ENCODE measurements at regions not wholly inside any gene's neighbourhood (a gene's known extent, or its start where the extent isn't known, plus 50 kb on each side); places are given as distances from the start of the nearest gene placed in this dataset.
"Not testable (repeated sequence)": the region's sequence is repeated elsewhere in the genome, so short reads cannot be mapped to it uniquely, and the experiment has no call there.

DNA sequence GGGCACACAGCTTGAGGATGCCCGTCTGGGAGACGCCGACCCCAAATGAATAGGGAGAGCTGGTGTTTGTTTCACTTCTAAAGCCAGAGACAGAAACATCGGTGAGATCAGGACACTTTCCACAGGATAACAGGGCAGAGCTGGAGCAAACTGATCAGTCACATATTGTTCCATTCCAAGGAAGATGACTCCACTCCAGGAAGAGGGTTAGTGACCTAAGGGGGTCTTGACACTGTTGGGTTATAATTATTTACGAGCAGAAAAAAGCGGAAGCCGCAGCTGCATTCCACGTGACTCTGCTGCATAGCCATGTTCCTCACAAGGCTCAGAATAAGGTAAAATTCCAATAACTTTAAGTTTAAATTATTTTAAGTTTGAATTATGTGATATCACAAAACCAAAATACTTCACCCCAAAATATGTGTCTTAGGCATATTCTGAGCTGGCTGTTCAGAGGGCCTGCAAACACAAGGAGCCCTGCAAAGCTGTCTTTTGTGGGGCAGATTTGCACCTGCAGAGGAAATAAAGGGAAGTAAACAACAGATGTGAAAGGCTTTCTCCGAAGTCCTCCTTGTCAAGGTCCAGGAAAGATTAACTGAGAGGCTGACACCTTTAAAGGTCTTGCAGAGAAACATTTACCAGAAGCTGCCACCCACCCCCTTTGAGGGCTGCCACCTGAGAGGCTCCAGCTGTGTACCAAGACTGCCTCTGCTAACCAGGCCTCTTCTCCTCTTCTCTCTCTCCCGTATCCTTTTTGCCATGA lies 819.2 kb downstream of the UQCRFS1 start:
- DNase-seq, result no peak

DNA sequence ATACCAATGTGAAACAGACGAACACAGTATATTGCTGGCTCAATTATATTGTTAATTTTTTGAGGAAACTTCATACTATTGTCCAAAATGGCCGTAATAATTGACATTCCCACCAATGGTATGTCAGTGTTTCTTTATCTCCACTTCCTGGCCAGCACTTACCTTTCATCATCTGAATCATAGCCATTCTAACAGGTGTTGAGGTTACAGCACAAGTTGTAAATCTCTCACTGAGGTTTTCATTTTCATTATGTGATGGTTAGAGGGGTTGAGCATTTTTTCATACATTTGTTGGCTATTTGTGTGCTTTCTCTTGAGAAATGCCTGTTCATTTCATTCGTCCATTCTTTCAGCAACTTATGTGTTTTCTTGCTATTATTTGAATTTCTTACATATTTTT lies 824.0 kb downstream of the UQCRFS1 start:
- no peak for DNase-seq

DNA sequence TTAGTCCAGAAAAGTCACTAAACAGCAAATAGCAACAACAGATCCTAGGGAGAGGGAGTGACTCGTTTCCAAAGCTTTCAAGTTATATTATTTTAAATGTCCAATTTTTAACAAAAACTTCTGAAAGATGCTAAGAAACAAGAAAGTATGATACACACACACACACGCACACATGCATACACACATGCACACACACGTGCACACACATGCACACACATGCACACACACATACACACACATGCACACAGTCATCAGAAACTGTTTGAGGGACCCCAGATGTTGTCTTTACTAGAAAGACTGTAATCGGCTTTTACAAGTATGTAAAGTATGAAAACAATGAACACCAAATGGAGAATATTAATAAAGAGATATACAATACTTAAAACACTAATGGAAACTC lies 825.4 kb downstream of the UQCRFS1 start:
- no peak for DNase-seq

DNA sequence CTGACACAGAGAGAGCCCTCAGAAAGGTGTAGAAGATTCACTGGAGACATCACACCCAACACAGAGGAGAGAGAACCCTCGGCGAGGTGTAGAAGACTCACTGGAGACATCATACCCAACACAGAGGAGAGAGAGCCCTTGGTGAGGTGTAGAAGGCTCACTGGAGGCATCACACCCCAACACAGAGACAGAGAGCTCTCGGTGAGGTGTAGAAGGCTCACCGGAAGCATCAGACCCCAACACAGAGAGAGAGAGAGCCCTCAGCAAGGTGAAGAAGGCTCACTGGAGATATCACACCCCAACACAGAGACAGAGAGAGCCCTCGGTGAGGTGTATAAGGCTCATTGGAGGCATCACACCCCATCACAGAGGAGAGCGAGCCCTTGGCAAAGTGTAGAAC lies 826.5 kb downstream of the UQCRFS1 start:
- no peak for DNase-seq

DNA sequence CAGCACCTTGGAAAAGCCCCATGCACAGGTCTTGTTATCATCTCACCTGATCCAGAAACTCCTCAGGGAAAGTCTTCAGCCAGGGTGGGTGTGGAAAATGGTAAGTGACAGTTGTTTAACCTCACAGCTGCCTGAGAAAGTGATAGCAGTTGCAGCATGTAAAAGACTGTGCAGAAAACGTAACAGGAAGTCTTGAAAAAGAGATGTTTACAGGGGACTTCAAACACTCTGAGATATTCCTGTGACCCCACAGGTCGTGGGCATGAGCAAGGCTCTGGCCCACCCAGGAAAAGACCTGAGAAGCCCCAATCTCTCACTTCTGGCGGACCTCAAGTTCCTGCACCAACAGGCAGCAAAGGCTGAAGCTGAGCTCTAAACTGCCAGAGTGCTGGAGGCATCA lies 826.9 kb downstream of the UQCRFS1 start:
- no peak for DNase-seq

DNA sequence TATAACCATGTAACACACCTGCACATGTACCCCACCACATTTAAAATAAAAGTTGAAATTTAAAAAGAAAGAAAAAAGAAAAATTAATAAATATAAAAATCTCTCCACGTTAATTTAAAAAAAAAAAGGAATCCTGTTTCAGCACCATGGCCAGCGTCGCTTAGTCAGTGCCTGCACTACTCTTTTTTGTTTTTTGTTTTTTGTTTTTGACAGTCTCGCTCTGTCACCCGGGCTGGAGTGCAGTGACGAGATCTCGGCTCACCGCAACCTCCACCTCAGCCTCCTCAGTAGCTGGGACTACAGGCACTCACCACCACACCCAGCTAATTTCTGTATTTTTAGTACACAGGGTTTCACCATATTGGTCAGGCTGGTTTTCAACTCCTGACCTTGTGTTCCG lies 835.9 kb downstream of the UQCRFS1 start:
- no peak for DNase-seq

DNA sequence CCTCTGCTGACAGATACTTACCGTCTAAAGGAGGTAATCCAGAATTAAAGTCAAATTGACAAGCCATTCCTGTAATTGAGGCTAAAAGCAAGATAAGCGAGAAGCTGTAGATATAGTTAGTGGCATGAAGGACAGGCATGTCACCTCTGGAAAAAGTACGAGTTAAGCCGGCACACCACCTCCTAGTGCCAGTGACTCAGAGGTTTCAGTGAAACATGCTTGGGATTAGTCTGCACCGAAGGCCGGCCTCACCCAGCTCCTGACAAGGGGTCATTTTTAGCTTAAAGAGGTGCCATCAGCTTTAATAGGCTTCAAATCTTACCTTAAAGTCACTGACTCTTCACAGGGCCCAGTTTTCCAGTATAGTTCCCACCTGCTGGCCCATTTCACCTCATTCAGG lies 838.0 kb downstream of the UQCRFS1 start:
- DNase-seq, result no peak

DNA sequence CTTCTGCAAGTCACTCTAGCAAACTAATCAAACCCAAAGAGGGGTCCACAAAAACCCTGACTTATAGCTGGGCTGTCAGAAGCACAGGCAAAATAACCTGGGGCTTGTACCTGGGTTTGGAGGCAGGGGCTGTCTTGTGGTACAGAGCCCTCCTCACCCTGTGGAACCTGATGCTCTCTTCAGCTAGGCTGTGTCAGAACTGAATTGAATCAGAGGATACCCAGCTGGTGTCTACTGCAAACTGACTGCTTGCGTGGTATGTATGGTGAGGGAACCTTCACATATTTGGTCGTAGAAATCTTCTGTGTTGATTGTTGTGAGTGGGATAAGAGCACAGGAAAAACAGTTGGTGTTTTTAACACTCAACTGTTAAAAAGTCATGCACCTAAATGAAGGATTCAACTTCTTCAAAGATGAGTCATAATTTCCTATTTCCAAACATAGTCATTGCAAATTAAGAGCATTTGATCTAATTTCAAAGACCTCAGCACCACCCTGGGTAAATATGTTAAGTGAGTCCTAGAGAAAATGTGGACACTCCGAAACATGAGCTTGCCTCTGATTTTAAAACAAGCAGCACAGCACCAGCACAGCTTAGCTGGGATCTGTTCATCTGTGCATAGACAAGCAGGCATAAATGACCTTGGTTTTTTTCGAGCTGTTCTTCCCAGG lies 840.2 kb downstream of the UQCRFS1 start:
- DNase-seq, result no peak

DNA sequence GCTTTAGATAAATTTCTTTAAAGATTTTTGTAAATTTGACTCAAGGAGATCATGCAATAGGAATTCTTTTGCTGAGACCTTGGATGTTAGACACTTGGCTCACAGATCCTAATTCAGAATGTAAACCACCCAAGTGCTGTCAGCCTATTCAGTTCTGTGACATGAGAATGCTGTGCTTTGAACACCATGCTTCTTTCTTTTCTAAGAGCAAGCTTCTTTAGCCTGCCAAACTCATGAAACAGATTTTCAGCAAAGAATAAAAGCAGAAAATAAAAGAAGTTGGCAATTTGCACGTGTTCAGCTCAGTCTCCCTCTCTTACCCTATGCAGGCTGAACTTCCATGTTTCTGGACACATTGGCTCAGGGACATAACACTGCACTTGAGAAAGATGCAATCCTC lies 845.8 kb downstream of the UQCRFS1 start:
- no peak for DNase-seq

DNA sequence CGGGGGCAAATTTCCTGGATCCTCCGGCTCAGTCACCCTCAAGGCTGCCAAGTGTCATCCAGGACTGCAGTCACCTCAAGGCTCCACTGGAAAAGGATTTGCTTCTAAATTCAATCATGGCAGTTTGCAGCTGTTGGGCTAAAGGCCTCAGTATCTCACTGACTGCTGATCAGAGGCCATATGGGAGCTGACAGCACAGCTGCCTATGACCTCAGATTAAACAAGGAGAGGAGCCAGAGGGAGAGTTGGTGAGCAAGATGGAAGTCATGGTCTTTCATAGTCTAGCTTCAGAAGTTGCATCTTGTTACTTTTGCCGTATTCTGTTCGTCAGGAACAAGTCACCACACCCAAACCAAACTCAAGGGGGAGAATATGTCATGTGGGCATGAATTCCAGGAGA lies 849.7 kb downstream of the UQCRFS1 start:
- no peak for DNase-seq

DNA sequence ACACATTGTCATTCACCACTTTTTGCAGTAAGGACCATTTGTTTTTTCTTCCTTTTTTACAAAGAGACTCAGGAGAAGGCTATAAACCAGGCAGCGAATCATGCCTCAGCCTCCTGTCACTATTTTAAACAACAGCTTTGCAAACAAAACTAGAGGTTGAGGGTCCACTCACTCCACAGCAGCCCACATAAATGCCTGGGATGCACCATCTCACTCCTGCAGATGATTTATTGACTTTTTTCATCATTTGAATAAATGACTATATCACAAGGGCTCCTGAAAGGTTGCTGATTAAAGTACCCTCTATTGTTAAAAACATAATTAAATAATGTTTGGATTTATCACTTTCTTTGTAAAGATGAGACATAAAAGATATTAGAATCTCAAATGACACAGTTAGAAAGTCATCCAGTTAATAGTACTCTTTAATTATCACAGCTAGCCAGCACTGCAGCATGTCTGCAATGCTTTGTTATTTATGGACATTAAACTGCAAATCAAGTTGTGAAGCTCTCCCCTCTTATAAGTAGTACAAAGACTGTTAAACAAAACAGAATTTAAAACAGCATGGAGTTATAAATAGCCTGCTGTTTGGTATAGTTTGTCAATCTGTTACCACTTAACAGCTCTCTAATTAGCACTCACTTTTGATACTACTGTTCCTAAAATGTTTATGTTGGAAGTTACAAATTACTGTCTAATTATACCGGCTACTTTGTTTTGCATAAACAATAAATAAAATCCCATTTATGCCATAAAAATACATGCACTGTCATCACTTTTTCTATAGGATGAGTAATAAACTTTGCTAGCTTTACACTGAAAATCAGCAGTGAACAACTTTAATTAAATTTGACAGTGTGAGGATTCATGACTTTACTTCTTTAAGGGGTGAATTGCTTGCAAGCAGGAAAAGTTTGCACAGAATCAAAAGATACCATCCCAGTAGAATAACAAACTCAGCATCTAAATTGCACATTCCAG lies 853.2 kb downstream of the UQCRFS1 start:
- DNase-seq, result no peak

DNA sequence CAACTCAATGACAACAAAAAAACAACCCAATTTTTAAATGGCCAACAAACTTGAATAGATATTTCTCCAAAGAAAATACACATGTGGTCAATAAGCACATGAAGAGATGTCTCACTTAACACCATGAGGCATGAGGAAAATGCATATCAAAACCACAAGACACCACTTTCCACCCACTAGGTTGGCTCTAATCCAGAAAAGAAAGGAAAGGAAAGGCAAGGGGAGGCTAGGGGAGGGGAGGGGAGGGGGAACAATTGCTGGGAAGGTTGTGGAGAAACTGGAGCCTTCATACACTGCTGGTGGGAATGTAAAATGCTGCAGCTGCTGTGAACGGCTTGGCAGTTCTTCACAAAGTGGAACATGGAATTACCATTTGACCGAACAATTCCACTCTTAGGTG lies 854.3 kb downstream of the UQCRFS1 start:
- no peak for DNase-seq

DNA sequence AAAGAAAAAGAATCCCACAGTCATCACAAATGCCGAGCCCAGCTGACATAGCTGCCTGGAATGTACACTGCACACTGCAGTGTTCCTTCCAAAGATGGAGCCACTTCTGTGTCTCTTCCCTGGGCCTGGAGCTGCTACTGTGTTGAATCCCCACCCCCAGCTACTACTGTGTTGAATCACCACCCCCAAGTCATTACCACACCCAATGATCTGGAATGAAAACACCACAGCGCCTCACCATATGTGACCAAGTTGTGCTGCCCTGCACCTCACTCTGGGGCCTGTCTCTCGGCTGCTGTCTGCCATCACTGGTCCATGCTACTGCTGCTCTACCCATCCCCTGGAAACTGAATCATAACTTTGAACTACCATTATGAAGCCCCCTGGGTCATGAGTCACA lies 861.2 kb downstream of the UQCRFS1 start:
- DNase-seq, result no peak

DNA sequence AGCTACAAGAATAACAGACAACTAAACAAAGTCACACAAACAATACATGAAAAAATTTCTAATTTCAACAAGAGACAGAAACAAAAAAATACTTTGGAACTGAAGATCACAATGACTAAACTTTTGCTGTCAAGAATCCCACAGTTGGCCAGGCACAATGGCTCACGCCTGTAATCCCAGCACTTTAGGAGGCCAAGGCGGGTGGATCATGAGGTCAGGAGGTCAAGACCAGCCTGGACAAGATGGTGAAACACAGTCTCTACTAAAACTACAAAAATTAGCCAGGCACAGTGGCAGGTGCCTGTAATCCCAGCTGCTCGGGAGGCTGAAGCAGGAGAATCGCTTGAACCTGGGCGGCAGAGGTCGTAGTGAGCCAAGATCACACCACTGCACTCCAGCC lies 861.6 kb downstream of the UQCRFS1 start:
- DNase-seq, result not testable (repeated sequence)

DNA sequence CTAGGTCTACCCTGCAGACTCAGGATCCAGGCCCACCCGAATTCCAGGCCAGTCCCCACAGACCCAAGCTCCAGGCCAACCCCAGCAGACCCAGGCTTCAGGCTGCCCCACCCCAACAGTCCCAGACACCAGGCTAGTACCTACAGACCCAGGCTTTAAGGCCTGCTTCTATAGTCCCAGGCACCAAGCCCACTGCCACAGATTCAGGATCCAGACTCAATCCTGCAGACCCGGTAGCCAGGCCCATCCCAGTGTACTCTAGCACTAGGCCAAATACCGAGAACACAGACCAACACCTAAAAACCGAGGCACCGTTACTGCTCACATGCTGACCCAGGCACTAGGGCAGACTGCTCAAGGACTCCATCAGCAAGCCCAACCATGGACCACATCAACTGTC lies 862.3 kb downstream of the UQCRFS1 start:
- DNase-seq, result no peak

DNA sequence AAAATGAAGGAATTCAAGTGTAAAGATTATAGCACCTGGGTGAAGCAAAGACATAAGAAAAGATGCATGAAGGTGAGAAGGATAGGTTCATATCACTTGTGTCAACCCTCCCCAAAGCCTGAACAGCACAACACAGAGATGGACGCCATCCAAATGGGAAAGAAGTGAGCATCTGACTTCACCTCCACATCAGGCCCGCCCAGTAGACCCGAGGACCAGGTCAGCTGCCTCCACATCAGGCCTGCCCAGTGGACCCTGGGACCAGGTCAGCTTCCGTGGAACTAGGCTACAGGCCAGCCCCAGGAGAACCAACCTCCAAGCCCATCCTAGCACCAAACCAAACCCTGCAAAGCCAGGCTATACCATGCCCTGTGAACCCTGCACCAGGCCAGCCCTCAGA lies 862.9 kb downstream of the UQCRFS1 start:
- DNase-seq, result no peak

DNA sequence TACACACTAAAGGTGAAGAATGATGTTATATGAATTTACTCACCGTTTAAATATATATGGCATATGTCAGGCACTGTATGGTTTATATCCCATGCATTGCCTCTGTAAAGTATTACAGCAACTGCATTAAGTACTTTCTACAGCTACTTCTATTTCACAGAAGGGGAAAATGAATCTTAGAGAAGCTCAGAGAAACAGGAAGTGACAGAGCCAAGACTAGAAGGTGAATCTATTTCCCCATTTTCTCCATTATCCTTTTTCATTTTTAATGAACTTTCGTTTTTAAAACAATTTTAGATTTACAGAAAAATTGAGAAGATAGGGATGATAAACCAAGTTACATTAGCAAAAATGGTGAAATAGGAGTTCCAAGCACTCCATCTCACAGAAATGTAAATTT lies 863.3 kb downstream of the UQCRFS1 start:
- no peak for DNase-seq

DNA sequence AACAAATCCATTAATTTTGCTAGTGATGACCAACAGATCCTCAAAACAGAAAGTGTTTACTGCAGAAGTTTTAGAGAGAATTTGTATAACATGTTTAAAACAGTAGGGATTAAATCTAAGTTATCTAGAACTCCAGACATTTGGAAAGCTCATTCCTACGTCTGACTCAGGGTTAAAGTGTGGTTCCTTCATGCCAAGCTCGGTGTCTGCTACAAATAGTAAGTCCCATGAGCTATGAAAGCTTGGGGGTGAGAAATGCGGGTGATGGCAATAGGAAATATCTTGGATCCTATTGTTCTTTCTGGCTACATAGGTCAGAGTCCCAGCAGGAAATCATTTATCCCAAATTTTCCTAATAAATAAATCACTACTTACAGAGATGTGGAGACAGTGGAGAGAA lies 867.1 kb downstream of the UQCRFS1 start:
- no peak for DNase-seq

DNA sequence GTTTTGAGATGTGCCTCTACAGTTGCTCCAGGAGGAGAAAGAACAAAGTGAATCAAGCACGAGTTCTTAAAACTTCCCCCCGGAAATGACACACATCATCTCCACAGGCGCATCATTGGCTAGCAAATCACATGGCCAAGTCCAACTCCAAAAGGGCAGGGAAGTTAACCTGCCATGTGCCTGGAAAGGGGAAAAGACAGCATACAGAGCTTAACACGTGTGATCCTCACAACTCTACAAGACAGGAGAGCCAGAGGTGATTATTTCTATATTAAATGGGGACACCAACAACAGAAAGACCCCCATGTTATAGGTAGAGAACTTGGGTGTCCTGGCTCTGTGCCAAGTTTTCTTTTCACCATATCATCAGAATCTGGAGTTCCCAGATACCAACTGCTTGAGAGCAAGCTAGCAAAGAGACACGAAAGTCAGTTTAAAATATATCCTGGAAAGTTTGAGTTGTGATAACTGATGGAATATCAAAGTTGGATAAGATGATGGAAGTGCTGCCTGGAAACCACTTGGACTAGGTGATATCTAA lies 871.1 kb downstream of the UQCRFS1 start:
- no peak for DNase-seq

DNA sequence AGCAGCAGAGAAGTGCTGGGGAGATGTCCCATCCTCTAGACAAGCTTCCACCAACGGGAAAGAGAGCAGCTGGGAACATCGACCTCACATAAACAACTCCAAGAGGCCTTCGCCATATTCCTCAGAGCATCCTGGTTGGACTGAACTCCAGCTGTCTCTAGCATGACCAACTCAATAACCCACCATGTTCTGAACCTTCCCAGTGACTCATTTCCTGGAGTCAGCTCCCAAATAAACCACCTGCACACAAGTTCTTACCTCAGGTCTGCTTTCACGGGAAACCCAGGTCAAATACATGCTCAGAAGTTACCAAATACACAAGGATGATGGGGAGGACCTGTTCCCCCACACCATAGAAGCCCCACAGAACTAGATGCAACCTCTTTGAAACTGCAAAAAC lies 878.5 kb downstream of the UQCRFS1 start:
- no peak for DNase-seq

DNA sequence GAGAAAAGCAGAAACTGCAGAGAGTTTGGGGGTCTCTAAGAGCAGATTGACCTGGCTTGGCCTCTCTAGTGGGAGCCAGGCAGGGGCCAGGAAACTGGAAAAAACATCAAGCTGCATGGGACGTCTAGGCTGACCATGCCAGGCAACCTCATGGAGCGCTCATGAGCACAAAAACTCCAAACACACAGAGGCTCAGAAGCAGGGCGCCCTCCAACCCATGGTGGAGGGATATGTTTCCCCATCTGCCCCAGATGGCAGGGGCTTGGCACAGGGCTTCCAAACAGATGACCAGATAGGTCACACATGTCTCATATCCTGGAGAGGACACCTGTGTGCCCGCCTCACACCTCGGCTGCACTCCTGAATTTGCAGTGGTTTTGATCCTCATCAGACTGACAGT lies 879.0 kb downstream of the UQCRFS1 start:
- DNase-seq, result no peak

DNA sequence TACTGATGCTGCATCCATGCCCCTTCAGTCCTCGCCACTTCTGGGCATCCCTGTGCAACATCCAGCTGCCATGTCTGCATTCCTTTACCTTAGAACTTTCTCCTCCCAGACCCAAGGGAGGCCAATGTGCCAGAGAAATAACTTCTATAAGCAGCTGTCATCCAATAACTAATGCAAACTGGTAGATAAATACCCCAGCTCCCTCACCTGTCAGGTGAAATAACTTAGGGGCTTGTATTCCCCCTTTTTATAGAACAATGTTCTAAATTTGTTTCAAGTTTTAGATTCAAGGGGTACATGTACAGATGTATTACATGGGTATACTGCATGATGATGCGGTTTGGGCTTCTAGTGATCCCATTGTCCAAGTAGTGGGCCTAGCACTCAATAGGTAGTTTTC lies 880.1 kb downstream of the UQCRFS1 start:
- DNase-seq, result no peak

DNA sequence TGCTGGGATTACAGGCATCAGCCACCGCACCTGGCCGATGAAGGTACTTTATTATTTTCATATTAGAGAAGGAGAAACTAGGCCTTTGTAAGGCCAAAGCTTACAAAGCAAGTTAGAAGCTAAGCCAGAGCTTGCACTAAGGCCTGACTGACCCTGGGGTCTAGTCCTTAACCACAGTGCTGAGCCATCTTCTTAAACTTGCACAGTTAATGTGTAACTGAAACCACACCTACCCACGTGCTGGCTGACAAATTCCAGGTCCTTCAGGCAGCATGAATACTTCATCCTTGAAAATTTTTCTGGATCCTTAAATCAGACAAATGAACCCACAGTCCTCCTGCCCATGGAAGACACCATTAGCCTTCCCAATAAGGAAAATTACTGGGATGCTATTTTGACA lies 880.6 kb downstream of the UQCRFS1 start:
- DNase-seq, result no peak
